Mucosa of descending colon (tissue), 3 donors: ENCODE measurements at regions not wholly inside any gene's neighbourhood (a gene's known extent, or its start where the extent isn't known, plus 50 kb on each side); places are given as distances from the start of the nearest gene placed in this dataset.

Experiments
- ATAC-seq: fragments of 200-7000 bp; cut with Tn5 transposase; one replicate; pipeline ENCODE4 v1.9.1; 2020; ENCODE audit warnings: mild to moderate bottlenecking, moderate library complexity
- DNase-seq, 3 donors: peaks; one replicate each; pipeline ENCODE4 v3.0.0-alpha.2; 2020
- H3K36me3 ChIP-seq: fragments of 200-600 bp; one replicate; pipeline ENCODE4 v1.8.0; 2021; ENCODE audit warnings: low read depth, mild to moderate bottlenecking
- H3K4me1 ChIP-seq: fragments of 200-600 bp; one replicate; pipeline ENCODE4 v1.8.0; 2021; ENCODE audit warnings: low read depth, mild to moderate bottlenecking
- H3K4me3 ChIP-seq: fragments of 200-600 bp; one replicate; pipeline ENCODE4 v1.8.0; 2021; ENCODE audit warnings: mild to moderate bottlenecking
- H3K9me3 ChIP-seq: fragments of 200-600 bp; one replicate; pipeline ENCODE4 v1.8.0; 2021; ENCODE audit warnings: mild to moderate bottlenecking
- intact Hi-C, 2 donors: fragments of 100-400 bp; cut with DNase I in 1 of 2; cut with micrococcal nuclease in 1 of 2; formaldehyde crosslinking; loops; one replicate each; pipeline versions ENCODE4 v1.11.0 to v1.11.1; 2022; cut with DNase I, micrococcal nuclease
- TF ChIP-seq, protein P1 (sequence below): fragments of 200-600 bp; IDR thresholded peaks from one replicate; pipeline ENCODE4 v1.8.0; 2022; ENCODE audit warnings: antibody characterized with exemption, mild to moderate bottlenecking
- donor health status: DM: no; HTN: no; CAD: no; lungs with moderate emphysema.
- donor health status: DM: no; HTN: no; CAD: no.
- donor health status: DM: no; HTN: yes; CAD: no.

GRCh38 chr2:183579686-183580085 lies 455.4 kb downstream of the NUP35 start:
- H3K4me3 ChIP-seq = no peak overlapping the region
- no peak for DNase-seq
- H3K4me1 ChIP-seq = no peaks in the 10 kb centered on the region
- no peak for ATAC-seq
- intact Hi-C loops = no loop called here
- no peaks in the 10 kb centered on the region for H3K9me3 ChIP-seq
- TF ChIP-seq, protein P1, sequence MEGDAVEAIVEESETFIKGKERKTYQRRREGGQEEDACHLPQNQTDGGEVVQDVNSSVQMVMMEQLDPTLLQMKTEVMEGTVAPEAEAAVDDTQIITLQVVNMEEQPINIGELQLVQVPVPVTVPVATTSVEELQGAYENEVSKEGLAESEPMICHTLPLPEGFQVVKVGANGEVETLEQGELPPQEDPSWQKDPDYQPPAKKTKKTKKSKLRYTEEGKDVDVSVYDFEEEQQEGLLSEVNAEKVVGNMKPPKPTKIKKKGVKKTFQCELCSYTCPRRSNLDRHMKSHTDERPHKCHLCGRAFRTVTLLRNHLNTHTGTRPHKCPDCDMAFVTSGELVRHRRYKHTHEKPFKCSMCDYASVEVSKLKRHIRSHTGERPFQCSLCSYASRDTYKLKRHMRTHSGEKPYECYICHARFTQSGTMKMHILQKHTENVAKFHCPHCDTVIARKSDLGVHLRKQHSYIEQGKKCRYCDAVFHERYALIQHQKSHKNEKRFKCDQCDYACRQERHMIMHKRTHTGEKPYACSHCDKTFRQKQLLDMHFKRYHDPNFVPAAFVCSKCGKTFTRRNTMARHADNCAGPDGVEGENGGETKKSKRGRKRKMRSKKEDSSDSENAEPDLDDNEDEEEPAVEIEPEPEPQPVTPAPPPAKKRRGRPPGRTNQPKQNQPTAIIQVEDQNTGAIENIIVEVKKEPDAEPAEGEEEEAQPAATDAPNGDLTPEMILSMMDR = no peak
- no peaks in the 10 kb centered on the region for H3K36me3 ChIP-seq

GRCh38 chr2:183592271-183592670 lies 468.0 kb downstream of the NUP35 start:
- TF ChIP-seq, protein P1 = no peak
- H3K36me3 ChIP-seq = no peaks in the 10 kb centered on the region
- H3K4me1 ChIP-seq = no peaks in the 10 kb centered on the region
- no peak for DNase-seq
- no peaks in the 10 kb centered on the region for H3K9me3 ChIP-seq
- intact Hi-C loops = no loop called here
- no peak for ATAC-seq
- no peak overlapping the region for H3K4me3 ChIP-seq

GRCh38 chr2:183594150-183594549 lies 469.9 kb downstream of the NUP35 start:
- H3K4me1 ChIP-seq = no peaks in the 10 kb centered on the region
- ATAC-seq (no peak), DNase-seq (no peak)
- intact Hi-C loops = no loop called here
- no peak overlapping the region for H3K4me3 ChIP-seq
- H3K9me3 ChIP-seq = no peaks in the 10 kb centered on the region
- TF ChIP-seq, protein P1 = no peak
- no peaks in the 10 kb centered on the region for H3K36me3 ChIP-seq

GRCh38 chr2:183597841-183598240 lies 473.6 kb downstream of the NUP35 start:
- TF ChIP-seq, protein P1 = no peak
- intact Hi-C loops = no loop called here
- H3K9me3 ChIP-seq = no peaks in the 10 kb centered on the region
- no peaks in the 10 kb centered on the region for H3K36me3 ChIP-seq
- ATAC-seq = no peak
- no peaks in the 10 kb centered on the region for H3K4me1 ChIP-seq
- DNase-seq = no peak
- no peak overlapping the region for H3K4me3 ChIP-seq

GRCh38 chr2:183604065-183604464 lies 479.8 kb downstream of the NUP35 start:
- H3K4me1 ChIP-seq = no peaks in the 10 kb centered on the region
- H3K4me3 ChIP-seq = no peak overlapping the region
- DNase-seq = no peak
- H3K9me3 ChIP-seq = no peaks in the 10 kb centered on the region
- intact Hi-C loops = no loop called here
- H3K36me3 ChIP-seq = no peaks in the 10 kb centered on the region
- ATAC-seq = no peak
- TF ChIP-seq, protein P1 = no peak

DNA sequence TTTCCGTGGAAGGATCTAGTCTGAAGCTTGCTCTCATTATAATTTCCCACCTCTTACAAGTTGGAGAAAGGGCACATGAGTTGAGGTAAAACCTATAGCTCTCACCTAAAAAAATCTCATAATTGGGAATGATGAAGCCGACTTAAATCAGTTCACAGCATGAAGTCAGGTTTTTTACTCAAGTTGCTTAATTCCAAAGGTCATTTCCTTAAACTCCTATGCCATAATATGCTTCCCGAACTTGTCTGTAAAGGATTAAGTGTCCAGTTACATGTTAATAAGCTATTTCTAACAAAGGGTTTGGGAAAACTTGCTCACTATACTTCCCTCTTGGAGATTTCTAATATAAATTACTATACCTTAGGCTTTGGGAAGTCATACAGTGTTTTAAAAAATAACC lies 481.2 kb downstream of the NUP35 start:
- DNase-seq (no peak), ATAC-seq (peak; percentile 51)
- Histone ChIP-seq H3K9me3 (no peaks in the 10 kb centered on the region), H3K4me1 (no peaks in the 10 kb centered on the region), H3K4me3 (no peak overlapping the region), H3K36me3 (no peaks in the 10 kb centered on the region)
- intact Hi-C loops = no loop called here
- TF ChIP-seq, protein P1 = no peak
